HG03521 (cell line): ENCODE measurements at regions not wholly inside any gene's neighbourhood (a gene's known extent, or its start where the extent isn't known, plus 50 kb on each side); places are given as distances from the start of the nearest gene placed in this dataset.
"Not testable (repeated sequence)": the region's sequence is repeated elsewhere in the genome, so short reads cannot be mapped to it uniquely, and the experiment has no call there.

Source experiments
- ATAC-seq: cut with Tn5 transposase; IDR thresholded peaks from one replicate; pipeline ENCODE4 v1.9.1; 2021; ENCODE audit warnings: mild to moderate bottlenecking, moderate library complexity; ENCODE audit not compliant: unreplicated experiment

GRCh38 chr2:18267501-18267900 lies 293.0 kb downstream of the RDH14 start:
- no peak for ATAC-seq

- not testable (repeated sequence) for ATAC-seq
Observed at GRCh38 chr2:18266699-18267098, 293.8 kb downstream of the RDH14 start.

- no peak for ATAC-seq
Observed at GRCh38 chr2:18265614-18266586, 294.6 kb downstream of the RDH14 start.

GRCh38 chr2:18262601-18263000 lies 297.9 kb downstream of the RDH14 start:
- ATAC-seq, result no peak

GRCh38 chr2:18253686-18254197 lies 306.7 kb downstream of the RDH14 start:
- ATAC-seq, result no peak

GRCh38 chr2:18251486-18251885 lies 309.0 kb downstream of the RDH14 start:
- no peak for ATAC-seq

GRCh38 chr2:18247282-18248110 lies 313.0 kb downstream of the RDH14 start:
- ATAC-seq, result no peak

GRCh38 chr2:18245375-18245774 lies 315.1 kb downstream of the RDH14 start:
- ATAC-seq, result no peak

GRCh38 chr2:18244845-18245244 lies 315.6 kb downstream of the RDH14 start:
- no peak for ATAC-seq

GRCh38 chr2:18243816-18244215 lies 316.6 kb downstream of the RDH14 start:
- ATAC-seq, result no peak

- ATAC-seq, result no peak
Observed at GRCh38 chr2:18242716-18243115, 317.7 kb downstream of the RDH14 start.

- no peak for ATAC-seq
Observed at GRCh38 chr2:18238209-18238608, 322.2 kb downstream of the RDH14 start.

GRCh38 chr2:18237298-18237697 lies 323.2 kb downstream of the RDH14 start:
- no peak for ATAC-seq

GRCh38 chr2:18232731-18233438 lies 327.6 kb downstream of the RDH14 start:
- no peak for ATAC-seq

- ATAC-seq, result no peak
Observed at GRCh38 chr2:18230668-18231067, 329.8 kb downstream of the RDH14 start.

GRCh38 chr2:18219676-18220075 lies 340.8 kb downstream of the RDH14 start:
- ATAC-seq, result no peak

- no peak for ATAC-seq
Observed at GRCh38 chr2:18218160-18218933, 339.9 kb downstream of the KCNS3 start.

GRCh38 chr2:18214936-18215335 lies 336.5 kb downstream of the KCNS3 start:
- ATAC-seq, result no peak

- ATAC-seq, result no peak
Observed at GRCh38 chr2:18213986-18214385, 335.5 kb downstream of the KCNS3 start.
